ENCODE measurements at regions not wholly inside any gene's neighbourhood (a gene's known extent, or its start where the extent isn't known, plus 50 kb on each side); places are given as distances from the start of the nearest gene placed in this dataset.

DNA sequence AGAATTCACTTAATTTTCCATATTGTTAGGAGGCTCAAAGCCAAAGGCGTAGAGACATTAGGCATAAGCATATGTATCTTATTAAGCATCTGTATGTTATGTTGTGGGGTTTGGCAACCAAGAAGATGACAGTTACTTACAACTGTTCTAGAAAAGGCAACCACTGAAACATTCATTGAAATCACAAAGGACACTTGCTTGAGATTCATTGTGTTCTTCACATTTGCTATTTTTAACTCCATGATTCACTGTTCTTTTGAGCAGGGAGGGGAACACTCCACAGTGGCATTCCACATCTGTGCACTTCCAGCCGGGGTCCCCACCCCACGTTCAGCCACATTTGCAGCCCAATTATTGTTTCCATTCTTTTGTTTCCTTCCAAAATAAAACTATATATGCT lies 107.1 kb downstream of the PALM2AKAP2 start:
- Histone ChIP-seq H3K36me3 (ENCODE audit: low read depth, low read length) (no peaks in the 10 kb centered on the region), H3K27ac (ENCODE audit: low read length) (no peak overlapping the region), H3K9me3 (ENCODE audit: low read length) (no peaks in the 10 kb centered on the region), H3K79me2 (ENCODE audit: low read length) (no peaks in the 10 kb centered on the region), H3K9me2 (replicated peaks; ENCODE audit: low read length) (no peaks in the 10 kb centered on the region), H3K9ac (ENCODE audit: low read length) (no peak overlapping the region), H3K4me1 (ENCODE audit: insufficient read depth, low read length) (peaks cover 13% of the 10 kb centered on the region), H3K4me3 (ENCODE audit: low read length) (no peak overlapping the region), H2AFZ (ENCODE audit: low read length) (no peak overlapping the region), H3K27me3 (ENCODE audit: low read length) (no peaks in the 10 kb centered on the region), H3K4me2 (ENCODE audit: low read length) (peak overlapping the region; percentile 56; the same call in 1 of the 2 replicates), H3F3A (ENCODE audit: low read length, unreplicated experiment) (no peaks in the 10 kb centered on the region), H4K20me1 (ENCODE audit: low read length) (no peaks in the 10 kb centered on the region)
- intact Hi-C loops (cut with micrococcal nuclease), result no loop called here
- DNase-seq, result no peak
- ATAC-seq, result no peak
- CTCF ChIA-PET, result interaction anchor here (0.9 kb wide), 1 partner anchor 16 kb away, joined by 5 read pairs; no protein-coding TSS in a partner anchor
- TF ChIP-seq EZH2 (IDR thresholded peaks at IDR 0.05; ENCODE audit: low read length, unreplicated experiment) (no peak), CTCF (conservative IDR thresholded peaks at IDR 0.05; ENCODE audit: low read depth, low read length) (no peak), EZH2phosphoT487 (IDR thresholded peaks at IDR 0.05; ENCODE audit: borderline replicate concordance, low read length) (no peak)
- BruUV-seq (replicated peaks), result no TSS peak
- POLR2A ChIA-PET (ENCODE audit: unreplicated experiment), result no interaction called here

GRCh38 chr9:109888695-109889094 lies 108.7 kb downstream of the PALM2AKAP2 start:
- no peak overlapping the region for H2AFZ ChIP-seq (ENCODE audit: low read length)
- no peaks in the 10 kb centered on the region for H4K20me1 ChIP-seq (ENCODE audit: low read length)
- H3K36me3 ChIP-seq (ENCODE audit: low read depth, low read length), result no peaks in the 10 kb centered on the region
- no peaks in the 10 kb centered on the region for H3F3A ChIP-seq (ENCODE audit: low read length, unreplicated experiment)
- no TSS peak for BruUV-seq (replicated peaks)
- H3K4me2 ChIP-seq (ENCODE audit: low read length), result no peak overlapping the region
- ChIA-PET CTCF (no interaction called here), POLR2A (ENCODE audit: unreplicated experiment) (no interaction called here)
- no peaks in the 10 kb centered on the region for H3K79me2 ChIP-seq (ENCODE audit: low read length)
- no peak overlapping the region for H3K4me3 ChIP-seq (ENCODE audit: low read length)
- TF ChIP-seq CTCF (conservative IDR thresholded peaks at IDR 0.05; ENCODE audit: low read depth, low read length) (no peak), EZH2 (IDR thresholded peaks at IDR 0.05; ENCODE audit: low read length, unreplicated experiment) (no peak)
- no peak overlapping the region for H3K9ac ChIP-seq (ENCODE audit: low read length)
- no peaks in the 10 kb centered on the region for H3K27me3 ChIP-seq (ENCODE audit: low read length)
- DNase-seq (no peak), ATAC-seq (no peak)
- H3K9me3 ChIP-seq (ENCODE audit: low read length), result no peaks in the 10 kb centered on the region
- no peak overlapping the region for H3K27ac ChIP-seq (ENCODE audit: low read length)
- intact Hi-C loops (cut with micrococcal nuclease), result no loop called here
- no peaks in the 10 kb centered on the region for H3K9me2 ChIP-seq (replicated peaks; ENCODE audit: low read length)
- H3K4me1 ChIP-seq (ENCODE audit: insufficient read depth, low read length), result peaks cover 13% of the 10 kb centered on the region

GRCh38 chr9:109889456-109889855 lies 109.5 kb downstream of the PALM2AKAP2 start:
- no peaks in the 10 kb centered on the region for H3K9me3 ChIP-seq (ENCODE audit: low read length)
- no peaks in the 10 kb centered on the region for H4K20me1 ChIP-seq (ENCODE audit: low read length)
- DNase-seq, result no peak
- H3K9ac ChIP-seq (ENCODE audit: low read length), result no peak overlapping the region
- H3K27me3 ChIP-seq (ENCODE audit: low read length), result no peaks in the 10 kb centered on the region
- H3K9me2 ChIP-seq (replicated peaks; ENCODE audit: low read length), result no peaks in the 10 kb centered on the region
- intact Hi-C loops (cut with micrococcal nuclease), result no loop called here
- H3K36me3 ChIP-seq (ENCODE audit: low read depth, low read length), result no peaks in the 10 kb centered on the region
- no peak overlapping the region for H3K27ac ChIP-seq (ENCODE audit: low read length)
- CTCF ChIA-PET, result no interaction called here
- TF ChIP-seq EZH2phosphoT487 (IDR thresholded peaks at IDR 0.05; ENCODE audit: borderline replicate concordance, low read length), result no peak
- no peak for TF ChIP-seq EZH2 (IDR thresholded peaks at IDR 0.05; ENCODE audit: low read length, unreplicated experiment)
- TF ChIP-seq CTCF (conservative IDR thresholded peaks at IDR 0.05; ENCODE audit: low read depth, low read length), result no peak
- BruUV-seq (replicated peaks), result no TSS peak
- H3F3A ChIP-seq (ENCODE audit: low read length, unreplicated experiment), result no peaks in the 10 kb centered on the region
- POLR2A ChIA-PET (ENCODE audit: unreplicated experiment), result no interaction called here
- H2AFZ ChIP-seq (ENCODE audit: low read length), result no peak overlapping the region
- no peak overlapping the region for H3K4me3 ChIP-seq (ENCODE audit: low read length)
- no peak overlapping the region for H3K4me2 ChIP-seq (ENCODE audit: low read length)
- H3K79me2 ChIP-seq (ENCODE audit: low read length), result no peaks in the 10 kb centered on the region
- peaks cover 13% of the 10 kb centered on the region for H3K4me1 ChIP-seq (ENCODE audit: insufficient read depth, low read length)
- ATAC-seq, result no peak

All from PC-3 (cell line).